ENCODE measurements at regions not wholly inside any gene's neighbourhood (a gene's known extent, or its start where the extent isn't known, plus 50 kb on each side); places are given as distances from the start of the nearest gene placed in this dataset.

GRCh38 chr9:109568089-109568488 lies 70.0 kb upstream of the PTPN3 start:
- no peak for TF ChIP-seq CTCF (IDR thresholded peaks at IDR 0.05)
- no peak for TF ChIP-seq POLR2A (IDR thresholded peaks at IDR 0.05)

All from esophagus squamous epithelium (tissue), 4 donors.